ENCODE measurements at regions not wholly inside any gene's neighbourhood (a gene's known extent, or its start where the extent isn't known, plus 50 kb on each side); places are given as distances from the start of the nearest gene placed in this dataset.
"Not testable (repeated sequence)": the region's sequence is repeated elsewhere in the genome, so short reads cannot be mapped to it uniquely, and the experiment has no call there.

DNA sequence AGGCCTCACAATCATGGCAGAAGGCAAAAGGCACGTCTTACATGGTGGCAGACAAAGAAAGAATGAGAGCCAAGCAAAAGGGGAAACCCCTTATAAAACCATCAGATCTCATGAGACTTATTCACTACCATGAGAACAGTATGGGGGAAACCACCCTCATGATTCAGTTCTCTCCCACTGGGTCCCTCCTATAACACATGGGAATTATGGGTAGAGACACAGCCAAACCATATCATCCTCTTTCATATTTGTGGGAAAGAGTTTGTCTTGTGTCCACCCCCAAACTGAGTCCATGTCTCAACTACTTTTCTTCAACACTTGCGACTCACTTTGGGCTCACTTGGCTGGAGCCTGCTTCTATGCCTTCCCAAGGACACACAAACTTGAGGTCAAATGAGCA lies 162.5 kb downstream of the TTC8 start:
- not testable (repeated sequence) for TF ChIP-seq POLR2A, EP300 (IDR thresholded peaks at IDR 0.05)
- TF ChIP-seq, protein P1, sequence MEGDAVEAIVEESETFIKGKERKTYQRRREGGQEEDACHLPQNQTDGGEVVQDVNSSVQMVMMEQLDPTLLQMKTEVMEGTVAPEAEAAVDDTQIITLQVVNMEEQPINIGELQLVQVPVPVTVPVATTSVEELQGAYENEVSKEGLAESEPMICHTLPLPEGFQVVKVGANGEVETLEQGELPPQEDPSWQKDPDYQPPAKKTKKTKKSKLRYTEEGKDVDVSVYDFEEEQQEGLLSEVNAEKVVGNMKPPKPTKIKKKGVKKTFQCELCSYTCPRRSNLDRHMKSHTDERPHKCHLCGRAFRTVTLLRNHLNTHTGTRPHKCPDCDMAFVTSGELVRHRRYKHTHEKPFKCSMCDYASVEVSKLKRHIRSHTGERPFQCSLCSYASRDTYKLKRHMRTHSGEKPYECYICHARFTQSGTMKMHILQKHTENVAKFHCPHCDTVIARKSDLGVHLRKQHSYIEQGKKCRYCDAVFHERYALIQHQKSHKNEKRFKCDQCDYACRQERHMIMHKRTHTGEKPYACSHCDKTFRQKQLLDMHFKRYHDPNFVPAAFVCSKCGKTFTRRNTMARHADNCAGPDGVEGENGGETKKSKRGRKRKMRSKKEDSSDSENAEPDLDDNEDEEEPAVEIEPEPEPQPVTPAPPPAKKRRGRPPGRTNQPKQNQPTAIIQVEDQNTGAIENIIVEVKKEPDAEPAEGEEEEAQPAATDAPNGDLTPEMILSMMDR (IDR thresholded peaks at IDR 0.05) = not testable (repeated sequence)

All from suprapubic skin (tissue), 3 donors.